HCT116 (cell line): ENCODE measurements at regions not wholly inside any gene's neighbourhood (a gene's known extent, or its start where the extent isn't known, plus 50 kb on each side); places are given as distances from the start of the nearest gene placed in this dataset.

Source experiments
- ATAC-seq: fragments of 200-7000 bp; cut with Tn5 transposase; 2 replicates; pipeline ENCODE4 v1.9.1; 2020; ENCODE audit warnings: mild to moderate bottlenecking, moderate library complexity
- BruUV-seq: library from RNA; stranded (reverse); fragments of 400-500 nt; replicated peaks from 2 replicates; lab custom pipeline; 2021; lab: Mats Ljungman, UMichigan
- CTCF ChIA-PET: fragments of 300-600 bp; sonication (Branson Sonifier 250); formaldehyde crosslinking; loops from one replicate; lab custom pipeline; 2021; ENCODE audit warnings: antibody characterized with exemption; lab: Charles Lee
- POLR2A ChIA-PET: fragments of 300-600, 350-600 bp; sonication (Branson Sonifier 250); formaldehyde crosslinking; loops from one replicate; lab custom pipeline; 2021; ENCODE audit warnings: antibody characterized with exemption; lab: Charles Lee
- RAD21 ChIA-PET, 2 experiments: fragments of 300-600 bp; sonication (Branson Sonifier 250); formaldehyde crosslinking; loops; one replicate each; lab custom pipeline; 2023; ENCODE audit warnings: low total read pairs in 2 of 2; ENCODE audit not compliant: uncharacterized antibody in 2 of 2, unreplicated experiment in 2 of 2, low non-redundant PET in 1 of 2; lab: Charles Lee
- DNase-seq: peaks from one replicate; pipeline ENCODE4 v3.0.0-alpha.2; 2010; ENCODE audit warnings: low read depth, low spot score
- H2AFZ ChIP-seq: fragments of 200-600 bp; shearing (Covaris generic), sonication (generic); 2 replicates; pipeline ENCODE4 v1.6.1; 2017; ENCODE audit warnings: low read depth, mixed run types, mixed read lengths, antibody characterized with exemption, low read length; ENCODE audit not compliant: poor library complexity, severe bottlenecking
- H3K27ac ChIP-seq: 2 replicates; pipeline ENCODE4 v1.5.1; 2012; ENCODE audit warnings: low read depth, low read length
- H3K27me3 ChIP-seq: fragments of 200-600 bp; sonication (generic); 2 replicates; pipeline ENCODE4 v1.6.1; 2016; ENCODE audit warnings: mixed run types, low read length, mixed read lengths; ENCODE audit not compliant: insufficient read depth
- H3K36me3 ChIP-seq, 2 experiments: fragments of 200-500 bp in 1 of 2; fragments of 200-600 bp in 1 of 2; sonication (Bioruptor generic) in 1 of 2; sonication (generic) in 1 of 2; 2 replicates each; pipeline versions ENCODE4 v1.5.1 to v1.6.1; 2014 to 2016; ENCODE audit warnings: low read length in 2 of 2, inconsistent platforms in 1 of 2, mixed read lengths in 1 of 2, mixed run types in 1 of 2; ENCODE audit not compliant: insufficient read depth in 2 of 2, control insufficient read depth in 1 of 2
- H3K4me1 ChIP-seq, 2 experiments: fragments of 200-600 bp in 1 of 2; sonication (generic) in 1 of 2; 2 replicates each; pipeline versions ENCODE4 v1.5.1 to v1.6.1; 2012 to 2017; ENCODE audit warnings: low read length in 2 of 2, inconsistent platforms in 1 of 2, mild to moderate bottlenecking in 1 of 2, mixed read lengths in 1 of 2, mixed run types in 1 of 2, moderate library complexity in 1 of 2; ENCODE audit not compliant: insufficient read depth in 2 of 2, control insufficient read depth in 1 of 2
- H3K4me2 ChIP-seq: fragments of 200-600 bp; sonication (generic); 2 replicates; pipeline ENCODE4 v1.6.1; 2017; ENCODE audit warnings: mixed run types, low read length, mixed read lengths
- H3K4me3 ChIP-seq, 2 experiments: fragments of 200-600 bp in 1 of 2; sonication (generic) in 1 of 2; replicated peaks in 1 of 2; 2 replicates each; pipeline ENCODE4 v1.5.1; 2011 to 2016; ENCODE audit warnings: low read length in 2 of 2, control low read depth in 1 of 2, low read depth in 1 of 2, mild to moderate bottlenecking in 1 of 2, mixed read lengths in 1 of 2, mixed run types in 1 of 2
- H3K79me2 ChIP-seq: fragments of 200-600 bp; sonication (generic); 2 replicates; pipeline ENCODE4 v1.6.1; 2017; ENCODE audit warnings: mild to moderate bottlenecking, mixed run types, low read length, moderate library complexity, mixed read lengths; ENCODE audit not compliant: insufficient read depth
- H3K9ac ChIP-seq: fragments of 200-600 bp; sonication (generic); 2 replicates; pipeline ENCODE4 v1.6.1; 2016; ENCODE audit warnings: low read length, mixed read lengths
- H3K9me2 ChIP-seq: fragments of 200-600 bp; sonication (generic), shearing (Covaris generic); 2 replicates; pipeline ENCODE4 v1.6.1; 2017; ENCODE audit warnings: mixed run types, mild to moderate bottlenecking, moderate library complexity; ENCODE audit not compliant: insufficient read depth
- H3K9me3 ChIP-seq, 2 experiments: fragments of 200-500 bp in 1 of 2; fragments of 200-600 bp in 1 of 2; sonication (Bioruptor generic) in 1 of 2; sonication (generic) in 1 of 2; 2 replicates each; pipeline ENCODE4 v1.6.1; 2014 to 2017; ENCODE audit warnings: low read length in 2 of 2, mixed read lengths in 2 of 2, inconsistent platforms in 1 of 2, low read depth in 1 of 2, mild to moderate bottlenecking in 1 of 2, mixed run types in 1 of 2, moderate library complexity in 1 of 2; ENCODE audit not compliant: control insufficient read depth in 1 of 2, insufficient read depth in 1 of 2
- H4K20me1 ChIP-seq: fragments of 200-600 bp; sonication (generic), shearing (Covaris generic); 2 replicates; pipeline ENCODE4 v1.6.1; 2017; ENCODE audit warnings: mixed run types, mild to moderate bottlenecking, moderate library complexity; ENCODE audit not compliant: insufficient read depth
- ATF3 ChIP-seq: IDR thresholded peaks from 2 replicates; pipeline ENCODE4 v1.6.1; 2012
- ELF1 ChIP-seq: IDR thresholded peaks from 2 replicates; pipeline ENCODE4 v1.6.1; 2012; ENCODE audit warnings: low read depth, borderline replicate concordance
- EZH2phosphoT487 ChIP-seq: fragments of 200-600 bp; IDR thresholded peaks from 2 replicates; pipeline ENCODE4 v1.6.1; 2018; ENCODE audit warnings: antibody characterized with exemption, borderline replicate concordance
- FOSL1 ChIP-seq: IDR thresholded peaks from 2 replicates; pipeline ENCODE4 v1.6.1; 2012; ENCODE audit warnings: low read depth
- MAX ChIP-seq: IDR thresholded peaks from 2 replicates; pipeline ENCODE4 v1.6.1; 2012
- POLR2AphosphoS5 ChIP-seq: IDR thresholded peaks from 2 replicates; pipeline ENCODE4 v1.6.1; 2011; ENCODE audit warnings: mild to moderate bottlenecking, low read depth, low read length, moderate library complexity
- REST ChIP-seq: IDR thresholded peaks from 2 replicates; pipeline ENCODE4 v1.6.1; 2012; ENCODE audit warnings: low read depth
- SP1 ChIP-seq: IDR thresholded peaks from 2 replicates; pipeline ENCODE4 v1.6.1; 2012; ENCODE audit warnings: low read depth
- SRF ChIP-seq: IDR thresholded peaks from 2 replicates; pipeline ENCODE4 v1.6.1; 2012; ENCODE audit warnings: low read depth
- TCF7L2 ChIP-seq: IDR thresholded peaks from 2 replicates; pipeline ENCODE4 v1.7.0; 2011; ENCODE audit warnings: borderline replicate concordance, inconsistent platforms; ENCODE audit not compliant: insufficient read depth, insufficient read length; ENCODE audit errors: extremely low read depth
- ZFX ChIP-seq: fragments of 450-650 bp; IDR thresholded peaks from 2 replicates; pipeline ENCODE4 v1.6.1; 2017
- intact Hi-C: fragments of 100-400 bp; cut with micrococcal nuclease; formaldehyde crosslinking; loops from 2 replicates; pipeline ENCODE4 v1.10.0; 2022

GRCh38 chr3:177832880-177833279 is 635.6 kb upstream of the TBL1XR1 start:
- POLR2A ChIA-PET, result no interaction called here
- CTCF ChIA-PET, result no interaction called here
- DNase-seq, result no peak
- Histone ChIP-seq H3K4me1 (peaks cover 0 to 19% of the 10 kb centered on the region in 2 experiments; a peak in 2 of 4 replicates), H3K4me2 (no peak overlapping the region), H3K36me3 (no peaks in the 10 kb centered on the region), H3K9ac (no peak overlapping the region), H3K79me2 (no peaks in the 10 kb centered on the region), H3K27me3 (no peaks in the 10 kb centered on the region; the same call in 1 of the 2 replicates), H4K20me1 (no peaks in the 10 kb centered on the region), H3K27ac (no peak overlapping the region), H2AFZ (no peak overlapping the region)
- ATAC-seq, result no peak
- BruUV-seq, result no TSS peak
- intact Hi-C loops, result no loop called here
- TF ChIP-seq ELF1 (no peak), SP1 (no peak), SRF (no peak), EZH2phosphoT487 (no peak), ATF3 (no peak), REST (no peak), MAX (no peak), FOSL1 (no peak), POLR2AphosphoS5 (no peak), TCF7L2 (no peak), ZFX (no peak)
- TF ChIP-seq, all 23 proteins: peak for 0
- H3K9me3 ChIP-seq, result no peaks in the 10 kb centered on the region
- H3K9me2 ChIP-seq, result no peaks in the 10 kb centered on the region
- RAD21 ChIA-PET, result no interaction called here
- no peak overlapping the region for H3K4me3 ChIP-seq
